BE2C (cell line): ENCODE measurements at regions not wholly inside any gene's neighbourhood (a gene's known extent, or its start where the extent isn't known, plus 50 kb on each side); places are given as distances from the start of the nearest gene placed in this dataset.
"Not testable (repeated sequence)": the region's sequence is repeated elsewhere in the genome, so short reads cannot be mapped to it uniquely, and the experiment has no call there.

Experiments
- DNase-seq: peaks from one replicate; pipeline ENCODE4 v3.0.0-alpha.2; 2020
- H3K27me3 ChIP-seq: fragments of 250-450 bp; sonication (Bioruptor Pico); 2 replicates; pipeline ENCODE4 v1.5.1; 2020; ENCODE audit warnings: mild to moderate bottlenecking
- H3K36me3 ChIP-seq: fragments of 250-450 bp; sonication (Bioruptor Pico); 2 replicates; pipeline ENCODE4 v1.5.1; 2020; ENCODE audit warnings: mild to moderate bottlenecking
- H3K4me1 ChIP-seq: fragments of 250-450 bp; sonication (Bioruptor Pico); 2 replicates; pipeline ENCODE4 v1.5.1; 2020
- H3K4me3 ChIP-seq: 2 replicates; pipeline ENCODE4 v1.5.1; 2011; ENCODE audit warnings: low read depth, low read length
- H3K9me3 ChIP-seq: fragments of 250-450 bp; sonication (Bioruptor Pico); 2 replicates; pipeline ENCODE4 v1.5.1; 2020

DNA sequence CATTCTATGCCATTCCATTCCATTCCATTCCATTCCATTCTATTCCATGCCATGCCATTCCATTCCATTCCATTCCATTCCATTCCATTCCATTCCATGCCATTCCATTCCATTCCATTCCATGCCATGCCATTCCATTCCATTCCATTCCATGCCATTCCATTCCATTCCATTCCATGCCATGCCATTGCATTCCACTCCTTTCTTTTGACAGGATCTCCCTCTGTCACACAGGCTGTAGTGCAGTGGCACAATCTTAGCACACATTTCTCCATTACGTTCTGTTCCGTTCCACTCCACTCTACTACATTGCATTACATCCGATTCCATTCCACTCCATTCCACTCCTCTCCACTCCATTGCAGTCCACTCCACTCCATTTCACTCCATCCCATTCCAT, 637.9 kb downstream of the TP53TG3F start:
- not testable (repeated sequence) for H3K9me3 ChIP-seq, DNase-seq, H3K27me3 ChIP-seq, H3K4me3 ChIP-seq, H3K36me3 ChIP-seq, H3K4me1 ChIP-seq

DNA sequence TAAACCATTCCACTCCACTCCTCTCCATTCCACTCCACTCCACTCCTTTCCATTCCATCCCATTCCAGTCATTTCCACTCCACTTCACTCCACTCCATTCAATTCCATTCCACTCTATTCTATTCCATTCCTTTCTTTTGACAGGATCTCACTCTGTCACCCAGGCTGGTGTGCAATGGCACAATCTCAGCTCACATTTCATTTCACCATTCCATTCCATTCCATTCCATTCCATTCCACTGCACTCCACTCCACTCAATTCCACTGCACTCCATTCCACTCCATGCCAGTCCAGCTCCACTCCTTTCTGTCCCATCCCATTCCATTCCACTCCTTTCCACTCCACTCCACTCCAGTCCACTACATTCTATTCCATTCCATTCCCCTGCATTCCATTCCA, 638.6 kb downstream of the TP53TG3F start:
- not testable (repeated sequence) for H3K4me3 ChIP-seq, DNase-seq, H3K4me1 ChIP-seq, H3K27me3 ChIP-seq, H3K36me3 ChIP-seq, H3K9me3 ChIP-seq

DNA sequence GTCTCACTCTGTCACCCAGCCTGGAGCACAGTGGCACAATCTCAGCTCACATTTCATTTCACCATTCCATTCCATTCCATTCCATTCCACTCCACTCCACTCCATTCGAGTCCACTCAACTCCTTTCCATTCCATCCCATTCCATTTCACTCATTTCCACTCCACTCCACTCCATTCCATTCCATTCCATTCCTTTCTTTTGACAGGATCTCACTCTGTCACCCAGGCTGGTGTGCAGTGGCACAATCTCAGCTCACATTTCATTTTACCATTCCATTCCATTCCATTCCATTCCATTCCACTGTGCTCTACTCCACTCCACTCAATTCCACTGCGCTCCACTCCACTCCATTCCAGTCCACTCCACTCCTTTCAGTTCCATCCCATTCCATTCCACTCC, 639.6 kb downstream of the TP53TG3F start:
- H3K4me1 ChIP-seq, H3K27me3 ChIP-seq, H3K9me3 ChIP-seq, H3K36me3 ChIP-seq, H3K4me3 ChIP-seq, DNase-seq: not testable (repeated sequence)
